ENCODE measurements at regions not wholly inside any gene's neighbourhood (a gene's known extent, or its start where the extent isn't known, plus 50 kb on each side); places are given as distances from the start of the nearest gene placed in this dataset.

- no peak overlapping the region for H3K27ac Mint-ChIP-seq
- H3K36me3 Mint-ChIP-seq (ENCODE audit: low read depth): no peaks in the 10 kb centered on the region
- H3K9me3 Mint-ChIP-seq: peaks cover 5% of the 10 kb centered on the region
- no peaks in the 10 kb centered on the region for H3K27me3 Mint-ChIP-seq
- ChIA-PET POLR2A (no interaction called here), CTCF (no interaction called here)
- DNase-seq: no peak
- H3K4me3 Mint-ChIP-seq: no peak overlapping the region
- H3K4me1 Mint-ChIP-seq: no peaks in the 10 kb centered on the region
Observed at GRCh38 chr6:103908898-103909297, 950.8 kb downstream of the HACE1 start.

GRCh38 chr6:103895136-103895535 is 964.6 kb downstream of the HACE1 start:
- no peak for DNase-seq
- ChIA-PET POLR2A (no interaction called here), CTCF (no interaction called here)
- Mint-ChIP-seq H3K9me3 (peaks cover 6% of the 10 kb centered on the region), H3K36me3 (ENCODE audit: low read depth) (no peaks in the 10 kb centered on the region), H3K27ac (no peak overlapping the region), H3K27me3 (no peaks in the 10 kb centered on the region), H3K4me3 (no peak overlapping the region), H3K4me1 (no peaks in the 10 kb centered on the region)

- no peaks in the 10 kb centered on the region for H3K4me1 Mint-ChIP-seq
- H3K9me3 Mint-ChIP-seq: peaks cover 6% of the 10 kb centered on the region
- no peak overlapping the region for H3K4me3 Mint-ChIP-seq
- ChIA-PET CTCF (no interaction called here), POLR2A (no interaction called here)
- H3K27me3 Mint-ChIP-seq: no peaks in the 10 kb centered on the region
- H3K36me3 Mint-ChIP-seq (ENCODE audit: low read depth): no peaks in the 10 kb centered on the region
- H3K27ac Mint-ChIP-seq: no peak overlapping the region
- DNase-seq: no peak
Observed at GRCh38 chr6:103893141-103893581, 966.6 kb downstream of the HACE1 start.

- ChIA-PET POLR2A (no interaction called here), CTCF (no interaction called here)
- H3K27me3 Mint-ChIP-seq: no peaks in the 10 kb centered on the region
- H3K4me1 Mint-ChIP-seq: no peaks in the 10 kb centered on the region
- DNase-seq: no peak
- no peaks in the 10 kb centered on the region for H3K36me3 Mint-ChIP-seq (ENCODE audit: low read depth)
- H3K4me3 Mint-ChIP-seq: no peak overlapping the region
- no peak overlapping the region for H3K27ac Mint-ChIP-seq
- peaks cover 6% of the 10 kb centered on the region for H3K9me3 Mint-ChIP-seq
Observed at GRCh38 chr6:103886951-103887350, 972.8 kb downstream of the HACE1 start.

GRCh38 chr6:103885446-103885845 is 974.3 kb downstream of the HACE1 start:
- no peak overlapping the region for H3K4me3 Mint-ChIP-seq
- CTCF ChIA-PET: no interaction called here
- no peaks in the 10 kb centered on the region for H3K36me3 Mint-ChIP-seq (ENCODE audit: low read depth)

GRCh38 chr6:103879800-103880199 is 979.9 kb downstream of the HACE1 start:
- Mint-ChIP-seq H3K4me1 (no peaks in the 10 kb centered on the region), H3K9me3 (peaks cover 2% of the 10 kb centered on the region), H3K36me3 (ENCODE audit: low read depth) (no peaks in the 10 kb centered on the region), H3K27me3 (no peaks in the 10 kb centered on the region), H3K27ac (no peak overlapping the region), H3K4me3 (no peak overlapping the region)
- CTCF ChIA-PET: no interaction called here
- DNase-seq: no peak
- POLR2A ChIA-PET: no interaction called here

More at GRCh38 chr6:103885446-103885845, 974.3 kb downstream of the HACE1 start:
- no peak for DNase-seq
- H3K27ac Mint-ChIP-seq: no peak overlapping the region
- POLR2A ChIA-PET: no interaction called here
- peaks cover 2% of the 10 kb centered on the region for H3K9me3 Mint-ChIP-seq
- H3K4me1 Mint-ChIP-seq: no peaks in the 10 kb centered on the region
- H3K27me3 Mint-ChIP-seq: no peaks in the 10 kb centered on the region

- CTCF ChIA-PET: no interaction called here
- DNase-seq: no peak
- H3K9me3 Mint-ChIP-seq: no peaks in the 10 kb centered on the region
- H3K36me3 Mint-ChIP-seq (ENCODE audit: low read depth): no peaks in the 10 kb centered on the region
- no peak overlapping the region for H3K4me3 Mint-ChIP-seq
- no peaks in the 10 kb centered on the region for H3K27me3 Mint-ChIP-seq
- POLR2A ChIA-PET: no interaction called here
- H3K4me1 Mint-ChIP-seq: no peaks in the 10 kb centered on the region
- H3K27ac Mint-ChIP-seq: no peak overlapping the region
Observed at GRCh38 chr6:103875221-103875620, 984.5 kb downstream of the HACE1 start.

- ChIA-PET POLR2A (no interaction called here), CTCF (no interaction called here)
- no peaks in the 10 kb centered on the region for H3K27me3 Mint-ChIP-seq
- DNase-seq: no peak
- no peaks in the 10 kb centered on the region for H3K9me3 Mint-ChIP-seq
- no peak overlapping the region for H3K27ac Mint-ChIP-seq
- no peak overlapping the region for H3K4me3 Mint-ChIP-seq
- H3K4me1 Mint-ChIP-seq: no peaks in the 10 kb centered on the region
- H3K36me3 Mint-ChIP-seq (ENCODE audit: low read depth): no peaks in the 10 kb centered on the region
Observed at GRCh38 chr6:103874575-103874974, 985.1 kb downstream of the HACE1 start.

- no peaks in the 10 kb centered on the region for H3K4me1 Mint-ChIP-seq
Observed at GRCh38 chr6:103872678-103873077, 987.0 kb downstream of the HACE1 start.

GRCh38 chr6:103872233-103872632 is 987.5 kb downstream of the HACE1 start:
- no peaks in the 10 kb centered on the region for H3K27me3 Mint-ChIP-seq
- ChIA-PET POLR2A (no interaction called here), CTCF (no interaction called here)
- DNase-seq: no peak
- H3K27ac Mint-ChIP-seq: no peak overlapping the region
- H3K36me3 Mint-ChIP-seq (ENCODE audit: low read depth): no peaks in the 10 kb centered on the region
- no peak overlapping the region for H3K4me3 Mint-ChIP-seq
- H3K9me3 Mint-ChIP-seq: no peaks in the 10 kb centered on the region
- no peaks in the 10 kb centered on the region for H3K4me1 Mint-ChIP-seq

More at GRCh38 chr6:103872678-103873077, 987.0 kb downstream of the HACE1 start:
- CTCF ChIA-PET: no interaction called here
- Mint-ChIP-seq H3K27ac (no peak overlapping the region), H3K4me3 (no peak overlapping the region), H3K9me3 (no peaks in the 10 kb centered on the region), H3K36me3 (ENCODE audit: low read depth) (no peaks in the 10 kb centered on the region), H3K27me3 (no peaks in the 10 kb centered on the region)
- DNase-seq: no peak
- POLR2A ChIA-PET: no interaction called here

- no peaks in the 10 kb centered on the region for H3K27me3 Mint-ChIP-seq
Observed at GRCh38 chr6:103870970-103871369, 988.7 kb downstream of the HACE1 start.

GRCh38 chr6:103862297-103862696 is 997.4 kb downstream of the HACE1 start:
- H3K36me3 Mint-ChIP-seq (ENCODE audit: low read depth): no peaks in the 10 kb centered on the region
- H3K27me3 Mint-ChIP-seq: no peaks in the 10 kb centered on the region
- no peaks in the 10 kb centered on the region for H3K9me3 Mint-ChIP-seq
- no peaks in the 10 kb centered on the region for H3K4me1 Mint-ChIP-seq
- ChIA-PET CTCF (no interaction called here), POLR2A (no interaction called here)
- no peak overlapping the region for H3K27ac Mint-ChIP-seq
- DNase-seq: no peak
- H3K4me3 Mint-ChIP-seq: no peak overlapping the region

More at GRCh38 chr6:103870970-103871369, 988.7 kb downstream of the HACE1 start:
- no peaks in the 10 kb centered on the region for H3K9me3 Mint-ChIP-seq
- H3K4me3 Mint-ChIP-seq: no peak overlapping the region
- no peak overlapping the region for H3K27ac Mint-ChIP-seq
- ChIA-PET POLR2A (no interaction called here), CTCF (no interaction called here)
- no peaks in the 10 kb centered on the region for H3K36me3 Mint-ChIP-seq (ENCODE audit: low read depth)
- DNase-seq: no peak
- H3K4me1 Mint-ChIP-seq: no peaks in the 10 kb centered on the region

GRCh38 chr6:103858003-103858402 is 1001.7 kb downstream of the HACE1 start:
- Mint-ChIP-seq H3K4me1 (no peaks in the 10 kb centered on the region), H3K9me3 (no peaks in the 10 kb centered on the region), H3K4me3 (no peak overlapping the region), H3K27ac (no peak overlapping the region), H3K27me3 (no peaks in the 10 kb centered on the region), H3K36me3 (ENCODE audit: low read depth) (no peaks in the 10 kb centered on the region)
- ChIA-PET CTCF (no interaction called here), POLR2A (no interaction called here)
- no peak for DNase-seq

GRCh38 chr6:103855750-103856149 is 1004.0 kb downstream of the HACE1 start:
- ChIA-PET CTCF (no interaction called here), POLR2A (no interaction called here)
- DNase-seq: no peak
- H3K27me3 Mint-ChIP-seq: no peaks in the 10 kb centered on the region
- H3K4me1 Mint-ChIP-seq: no peaks in the 10 kb centered on the region
- no peaks in the 10 kb centered on the region for H3K36me3 Mint-ChIP-seq (ENCODE audit: low read depth)
- no peaks in the 10 kb centered on the region for H3K9me3 Mint-ChIP-seq
- H3K27ac Mint-ChIP-seq: no peak overlapping the region
- no peak overlapping the region for H3K4me3 Mint-ChIP-seq

GRCh38 chr6:103854059-103854458 is 1005.7 kb downstream of the HACE1 start:
- Mint-ChIP-seq H3K4me3 (no peak overlapping the region), H3K9me3 (no peaks in the 10 kb centered on the region), H3K27me3 (no peaks in the 10 kb centered on the region), H3K4me1 (no peaks in the 10 kb centered on the region), H3K36me3 (ENCODE audit: low read depth) (no peaks in the 10 kb centered on the region), H3K27ac (no peak overlapping the region)
- ChIA-PET POLR2A (no interaction called here), CTCF (no interaction called here)
- DNase-seq: no peak

All from activated CD4-positive, alpha-beta memory T cell treated with anti-CD3 and anti-CD28 coated beads, Interleukin-2, amount 10 ng/mL, durations not matched to agents 7 days and 5 days (primary cell).